IMR-90 (cell line): ENCODE measurements at regions not wholly inside any gene's neighbourhood (a gene's known extent, or its start where the extent isn't known, plus 50 kb on each side); places are given as distances from the start of the nearest gene placed in this dataset.
A peak's percentile ranks its signal among the peaks of the same experiment; 100 is the strongest.

Source experiments
- ATAC-seq: fragments of 200-7000 bp; cut with Tn5 transposase; 2 replicates; pipeline ENCODE4 v1.9.1; 2020; ENCODE audit warnings: low read depth, mild to moderate bottlenecking, moderate library complexity
- BruUV-seq: library from RNA; stranded (reverse); fragments of 400-500 nt; replicated peaks from 2 replicates; lab custom pipeline; 2021; lab: Mats Ljungman, UMichigan
- CTCF ChIA-PET: fragments of 300-600 bp; formaldehyde crosslinking; extraction: SDS; loops from one replicate; lab custom pipeline; 2021; ENCODE audit warnings: antibody characterized with exemption; lab: Yijun Ruan, JAX
- POLR2A ChIA-PET: fragments of 300-600 bp; sonication (Branson Sonifier 250); formaldehyde crosslinking; loops from one replicate; lab custom pipeline; 2022; ENCODE audit warnings: antibody characterized with exemption; ENCODE audit not compliant: unreplicated experiment; lab: Charles Lee
- DNase-seq: peaks from one replicate; pipeline ENCODE4 v3.0.0; 2013
- H2AFZ ChIP-seq: replicated peaks from 2 replicates; pipeline ENCODE3; 2013; ENCODE audit warnings: low read length, mild to moderate bottlenecking; ENCODE audit not compliant: poor library complexity
- H2AK5ac ChIP-seq: 2 replicates; pipeline ENCODE4 v1.6.1; 2013; ENCODE audit warnings: low read depth, low read length, inconsistent platforms
- H2AK9ac ChIP-seq: replicated peaks from 2 replicates; pipeline ENCODE3; 2013; ENCODE audit warnings: mild to moderate bottlenecking, low read depth, low read length, moderate library complexity; ENCODE audit not compliant: poor library complexity
- H2BK120ac ChIP-seq: 2 replicates; pipeline ENCODE4 v1.6.1; 2013; ENCODE audit warnings: low read depth, low read length, inconsistent platforms
- H2BK15ac ChIP-seq: 3 replicates; pipeline ENCODE4 v1.6.1; 2013; ENCODE audit warnings: low read depth, low read length, inconsistent platforms
- H2BK20ac ChIP-seq: 2 replicates; pipeline ENCODE4 v1.6.1; 2013; ENCODE audit warnings: low read depth, mild to moderate bottlenecking, inconsistent platforms, low read length, moderate library complexity
- H2BK5ac ChIP-seq: 2 replicates; pipeline ENCODE4 v1.6.1; 2013; ENCODE audit warnings: mild to moderate bottlenecking, low read depth, low read length, inconsistent platforms; ENCODE audit not compliant: poor library complexity, severe bottlenecking
- H3K14ac ChIP-seq: replicated peaks from 2 replicates; pipeline ENCODE4 v1.6.1; 2013; ENCODE audit warnings: low read depth, low read length, inconsistent platforms
- H3K18ac ChIP-seq: 2 replicates; pipeline ENCODE4 v1.6.1; 2013; ENCODE audit warnings: low read depth, low read length, control low read depth
- H3K23ac ChIP-seq: 2 replicates; pipeline ENCODE4 v1.6.1; 2013; ENCODE audit warnings: low read depth, low read length, inconsistent platforms
- H3K27ac ChIP-seq: 2 replicates; pipeline ENCODE4 v1.5.1; 2013; ENCODE audit warnings: mild to moderate bottlenecking, control low read depth, low read length; ENCODE audit not compliant: insufficient read depth
- H3K27me3 ChIP-seq: 2 replicates; pipeline ENCODE4 v1.6.1; 2013; ENCODE audit warnings: low read length; ENCODE audit not compliant: control insufficient read depth, insufficient read depth
- H3K36me3 ChIP-seq: 2 replicates; pipeline ENCODE4 v1.6.1; 2013; ENCODE audit warnings: low read length, mixed read lengths; ENCODE audit not compliant: control insufficient read depth, insufficient read depth
- H3K4ac ChIP-seq: 2 replicates; pipeline ENCODE4 v1.6.1; 2013; ENCODE audit warnings: low read depth, low read length, inconsistent platforms
- H3K4me1 ChIP-seq: 2 replicates; pipeline ENCODE4 v1.6.1; 2013; ENCODE audit warnings: low read length, mixed read lengths; ENCODE audit not compliant: control insufficient read depth, insufficient read depth
- H3K4me2 ChIP-seq: 2 replicates; pipeline ENCODE4 v1.6.1; 2013; ENCODE audit warnings: low read depth, mild to moderate bottlenecking, control low read depth, low read length, moderate library complexity
- H3K4me3 ChIP-seq: 2 replicates; pipeline ENCODE4 v1.5.1; 2013; ENCODE audit warnings: low read depth, mild to moderate bottlenecking, control low read depth, low read length, moderate library complexity; ENCODE audit not compliant: insufficient read depth
- H3K56ac ChIP-seq: 2 replicates; pipeline ENCODE4 v1.6.1; 2013; ENCODE audit warnings: low read length, inconsistent platforms; ENCODE audit not compliant: insufficient read depth; ENCODE audit errors: extremely low read depth
- H3K79me1 ChIP-seq, 2 experiments: 2 replicates each; pipeline ENCODE4 v1.6.1; 2013; ENCODE audit warnings: low read length in 2 of 2, inconsistent platforms in 1 of 2, low read depth in 1 of 2
- H3K9ac ChIP-seq: 2 replicates; pipeline ENCODE4 v1.6.1; 2013; ENCODE audit warnings: low read depth, low read length, control low read depth
- H3K9me1 ChIP-seq: 2 replicates; pipeline ENCODE4 v1.6.1; 2013; ENCODE audit warnings: low read length, inconsistent platforms; ENCODE audit not compliant: insufficient read depth
- H3K9me3 ChIP-seq: 2 replicates; pipeline ENCODE4 v1.6.1; 2013; ENCODE audit warnings: low read length; ENCODE audit not compliant: control insufficient read depth, insufficient read depth
- H4K20me1 ChIP-seq: 2 replicates; pipeline ENCODE4 v1.6.1; 2013; ENCODE audit warnings: low read length, inconsistent platforms; ENCODE audit not compliant: insufficient read depth
- H4K5ac ChIP-seq: 2 replicates; pipeline ENCODE4 v1.6.1; 2013; ENCODE audit warnings: mild to moderate bottlenecking, low read depth, low read length, control low read depth
- H4K8ac ChIP-seq, 2 experiments: 2 replicates each; pipeline ENCODE4 v1.6.1; 2013; ENCODE audit warnings: low read depth in 2 of 2, low read length in 2 of 2, control low read depth in 1 of 2, inconsistent platforms in 1 of 2
- H4K91ac ChIP-seq: 2 replicates; pipeline ENCODE4 v1.6.1; 2013; ENCODE audit warnings: low read depth, low read length, inconsistent platforms; ENCODE audit not compliant: insufficient read depth
- BHLHE40 ChIP-seq: fragments of 150-350 bp; IDR thresholded peaks from 2 replicates; pipeline ENCODE4 v1.6.1; 2016; ENCODE audit warnings: mild to moderate bottlenecking, low read depth, low read length
- CEBPB ChIP-seq: IDR thresholded peaks from 2 replicates; pipeline ENCODE4 v1.6.1; 2012; ENCODE audit warnings: low read depth, low read length, improper control_type of control experiment
- CHD1 ChIP-seq: IDR thresholded peaks from 2 replicates; pipeline ENCODE4 v1.6.1; 2012; ENCODE audit warnings: low read depth, low read length, improper control_type of control experiment
- FOS ChIP-seq: fragments of 150-350 bp; IDR thresholded peaks from 2 replicates; pipeline ENCODE4 v1.6.1; 2016; ENCODE audit warnings: low read depth, low read length
- MAFK ChIP-seq: IDR thresholded peaks from 2 replicates; pipeline ENCODE4 v1.6.1; 2012; ENCODE audit warnings: low read depth, low read length, improper control_type of control experiment
- MAZ ChIP-seq: IDR thresholded peaks from 2 replicates; pipeline ENCODE4 v1.6.1; 2012; ENCODE audit warnings: low read depth, mild to moderate bottlenecking, low read length, improper control_type of control experiment, moderate library complexity, borderline replicate concordance
- MXI1 ChIP-seq: IDR thresholded peaks from 2 replicates; pipeline ENCODE4 v1.6.1; 2012; ENCODE audit warnings: low read depth, mild to moderate bottlenecking, low read length, moderate library complexity, borderline replicate concordance
- NFE2L2 ChIP-seq: fragments of 150-350 bp; IDR thresholded peaks from 2 replicates; pipeline ENCODE4 v1.6.1; 2016; ENCODE audit warnings: low read depth, mild to moderate bottlenecking, low read length
- POLR2A ChIP-seq: IDR thresholded peaks from 2 replicates; pipeline ENCODE4 v1.6.1; 2012; ENCODE audit warnings: mild to moderate bottlenecking, low read depth, low read length
- RAD21 ChIP-seq: IDR thresholded peaks from 2 replicates; pipeline ENCODE4 v1.6.1; 2012; ENCODE audit warnings: low read length, improper control_type of control experiment
- RCOR1 ChIP-seq: IDR thresholded peaks from 2 replicates; pipeline ENCODE4 v1.6.1; 2012; ENCODE audit warnings: mild to moderate bottlenecking, low read length, improper control_type of control experiment; ENCODE audit not compliant: insufficient replicate concordance
- RFX5 ChIP-seq: IDR thresholded peaks from 2 replicates; pipeline ENCODE4 v1.8.0; 2012; ENCODE audit warnings: low read depth, mild to moderate bottlenecking, low read length, moderate library complexity
- SMC3 ChIP-seq: fragments of 150-350 bp; IDR thresholded peaks from 2 replicates; pipeline ENCODE4 v1.6.1; 2016; ENCODE audit warnings: low read depth, mild to moderate bottlenecking, antibody characterized with exemption, low read length, moderate library complexity
- WGBS, 2 experiments: methylation state at CpG; one replicate each; pipeline versions ENCODE4 v1.1.5 to v1.1.7; 2013; ENCODE audit warnings: missing lambda C conversion rate in 2 of 2; ENCODE audit not compliant: insufficient read length in 1 of 2; ENCODE audit errors: extremely low coverage in 2 of 2; 5-methylcytosine and 5-hydroxymethylcytosine counted together
- dilution Hi-C: fragments of 300-500 bp; cut with HindIII; formaldehyde crosslinking; loops from one replicate; pipeline ENCODE4 v1.14.3; 2018; ENCODE audit warnings: low sequenced_read_pairs; ENCODE audit not compliant: unreplicated experiment
- in situ Hi-C: fragments of 300-500 bp; cut with MboI; formaldehyde crosslinking; loops from 3 replicates; pipeline ENCODE4 v1.14.3; 2019; ENCODE audit warnings: low sequenced_read_pairs, inconsistent platforms, mixed read lengths
- intact Hi-C: fragments of 100-400 bp; cut with micrococcal nuclease; formaldehyde crosslinking; loops from 2 replicates; pipeline ENCODE4 v1.10.0; 2022
- TF ChIP-seq, protein P1 (sequence below): fragments of 150-350 bp; IDR thresholded peaks from 2 replicates; pipeline ENCODE4 v1.6.1; 2016; ENCODE audit warnings: low read depth, mild to moderate bottlenecking, low read length, moderate library complexity, borderline replicate concordance
- TF ChIP-seq, protein P2 (sequence below): conservative IDR thresholded peaks from 2 replicates; pipeline ENCODE4 v1.5.1; 2012; ENCODE audit warnings: mild to moderate bottlenecking, low read depth, low read length, improper control_type of control experiment
- TF ChIP-seq, protein P3 (sequence below): fragments of 150-350 bp; IDR thresholded peaks from 2 replicates; pipeline ENCODE4 v1.6.1; 2017; ENCODE audit warnings: mild to moderate bottlenecking, antibody characterized with exemption, low read length, low read depth

DNA sequence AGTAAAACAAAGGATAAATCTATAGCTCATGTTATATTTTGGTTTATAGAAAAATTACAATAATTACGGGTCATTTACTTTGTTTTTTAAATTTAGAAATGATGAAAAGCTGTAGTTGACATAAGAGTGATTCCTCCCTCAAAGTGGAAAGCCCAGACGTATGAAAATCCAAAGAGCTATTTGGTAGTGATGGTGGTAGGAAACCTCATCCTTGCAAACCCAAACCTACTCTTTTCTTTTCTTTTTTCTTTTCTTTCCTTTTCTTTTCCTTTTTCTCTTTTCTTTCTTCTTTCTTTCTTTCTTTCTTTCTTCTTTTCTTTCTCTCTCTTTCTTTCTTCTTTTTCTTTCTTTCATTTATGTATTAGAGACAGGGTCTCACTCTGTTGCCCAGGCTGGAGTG, 190.3 kb upstream of the RASSF8 start:
- Histone ChIP-seq H4K20me1 (no peaks in the 10 kb centered on the region), H3K4me1 (peaks cover 10% of the 10 kb centered on the region), H4K8ac (no peak overlapping the region), H3K9me3 (no peaks in the 10 kb centered on the region), H3K27me3 (no peaks in the 10 kb centered on the region), H3K4ac (0 out of 2 replicates have a peak overlapping the region, but pooled peaks have one; percentile 23), H2BK5ac (peak overlapping the region; percentile 62), H2BK15ac (0 out of 3 replicates have a peak overlapping the region, but pooled peaks have one; percentile 36), H3K36me3 (no peaks in the 10 kb centered on the region), H3K4me3 (no peak overlapping the region), H3K9me1 (0 out of 2 replicates have a peak, but pooled peaks cover 3% of the 10 kb centered on the region), H3K4me2 (no peak overlapping the region), H2AK9ac (no peak overlapping the region), H4K91ac (peak overlapping the region; percentile 62), H4K5ac (peak overlapping the region; percentile 57; the same call in 1 of the 2 replicates), H2AFZ (no peak overlapping the region), H3K23ac (no peak overlapping the region), H3K56ac (no peak overlapping the region), H3K18ac (peak overlapping the region; percentile 80; the same call in 1 of the 2 replicates), H2BK120ac (peak overlapping the region; percentile 20; the same call in 1 of the 2 replicates), H3K27ac (no peak overlapping the region), H2AK5ac (0 out of 2 replicates have a peak overlapping the region, but pooled peaks have one; percentile 31), H3K9ac (no peak overlapping the region), H3K79me1 (no peaks in the 10 kb centered on the region), H3K14ac (0 out of 2 replicates have a peak overlapping the region, but pooled peaks have one; percentile 25), H2BK20ac (peak overlapping the region; percentile 70; the same call in 1 of the 2 replicates)
- in situ Hi-C loops (no loop called here), dilution Hi-C loops (no loop called here), intact Hi-C loops (loop anchor here (5.0 kb wide), 1 partner anchor 194 kb away; no protein-coding TSS in a partner anchor)
- DNase-seq (no peak), ATAC-seq (no peak)
- no TSS peak for BruUV-seq
- TF ChIP-seq FOS (no peak), POLR2A (no peak), RAD21 (no peak), MXI1 (no peak), CEBPB (no peak), BHLHE40 (no peak), CHD1 (no peak), RFX5 (no peak), MAFK (no peak), MAZ (no peak), NFE2L2 (no peak), SMC3 (no peak), RCOR1 (no peak)
- TF ChIP-seq, protein P1, sequence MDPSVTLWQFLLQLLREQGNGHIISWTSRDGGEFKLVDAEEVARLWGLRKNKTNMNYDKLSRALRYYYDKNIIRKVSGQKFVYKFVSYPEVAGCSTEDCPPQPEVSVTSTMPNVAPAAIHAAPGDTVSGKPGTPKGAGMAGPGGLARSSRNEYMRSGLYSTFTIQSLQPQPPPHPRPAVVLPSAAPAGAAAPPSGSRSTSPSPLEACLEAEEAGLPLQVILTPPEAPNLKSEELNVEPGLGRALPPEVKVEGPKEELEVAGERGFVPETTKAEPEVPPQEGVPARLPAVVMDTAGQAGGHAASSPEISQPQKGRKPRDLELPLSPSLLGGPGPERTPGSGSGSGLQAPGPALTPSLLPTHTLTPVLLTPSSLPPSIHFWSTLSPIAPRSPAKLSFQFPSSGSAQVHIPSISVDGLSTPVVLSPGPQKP: no peak
- TF ChIP-seq, protein P2, sequence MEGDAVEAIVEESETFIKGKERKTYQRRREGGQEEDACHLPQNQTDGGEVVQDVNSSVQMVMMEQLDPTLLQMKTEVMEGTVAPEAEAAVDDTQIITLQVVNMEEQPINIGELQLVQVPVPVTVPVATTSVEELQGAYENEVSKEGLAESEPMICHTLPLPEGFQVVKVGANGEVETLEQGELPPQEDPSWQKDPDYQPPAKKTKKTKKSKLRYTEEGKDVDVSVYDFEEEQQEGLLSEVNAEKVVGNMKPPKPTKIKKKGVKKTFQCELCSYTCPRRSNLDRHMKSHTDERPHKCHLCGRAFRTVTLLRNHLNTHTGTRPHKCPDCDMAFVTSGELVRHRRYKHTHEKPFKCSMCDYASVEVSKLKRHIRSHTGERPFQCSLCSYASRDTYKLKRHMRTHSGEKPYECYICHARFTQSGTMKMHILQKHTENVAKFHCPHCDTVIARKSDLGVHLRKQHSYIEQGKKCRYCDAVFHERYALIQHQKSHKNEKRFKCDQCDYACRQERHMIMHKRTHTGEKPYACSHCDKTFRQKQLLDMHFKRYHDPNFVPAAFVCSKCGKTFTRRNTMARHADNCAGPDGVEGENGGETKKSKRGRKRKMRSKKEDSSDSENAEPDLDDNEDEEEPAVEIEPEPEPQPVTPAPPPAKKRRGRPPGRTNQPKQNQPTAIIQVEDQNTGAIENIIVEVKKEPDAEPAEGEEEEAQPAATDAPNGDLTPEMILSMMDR: no peak
- TF ChIP-seq, protein P3, sequence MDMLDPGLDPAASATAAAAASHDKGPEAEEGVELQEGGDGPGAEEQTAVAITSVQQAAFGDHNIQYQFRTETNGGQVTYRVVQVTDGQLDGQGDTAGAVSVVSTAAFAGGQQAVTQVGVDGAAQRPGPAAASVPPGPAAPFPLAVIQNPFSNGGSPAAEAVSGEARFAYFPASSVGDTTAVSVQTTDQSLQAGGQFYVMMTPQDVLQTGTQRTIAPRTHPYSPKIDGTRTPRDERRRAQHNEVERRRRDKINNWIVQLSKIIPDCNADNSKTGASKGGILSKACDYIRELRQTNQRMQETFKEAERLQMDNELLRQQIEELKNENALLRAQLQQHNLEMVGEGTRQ: no peak
- WGBS, 2 experiments: no CpG with 5 or more reads among the region's 2 CpGs
- ChIA-PET CTCF (interaction anchor here (0.7 to 1.4 kb wide), 3 partner anchors 9 to 180 kb away, joined by 5 to 6 read pairs (median 5); no protein-coding TSS in a partner anchor), POLR2A (interaction anchor here (0.6 to 0.7 kb wide), 2 partner anchors 20 to 840 kb away, joined by 3 to 4 read pairs; no protein-coding TSS in a partner anchor)
